PC-9 (cell line): ENCODE measurements at regions not wholly inside any gene's neighbourhood (a gene's known extent, or its start where the extent isn't known, plus 50 kb on each side); places are given as distances from the start of the nearest gene placed in this dataset.

Source experiments
- EZH2 ChIP-seq: fragments of 200-600 bp; sonication (generic); IDR thresholded peaks from 2 replicates; pipeline ENCODE4 v1.8.0; 2017; ENCODE audit warnings: antibody characterized with exemption, low read depth
- TF ChIP-seq, protein P1 (sequence below): fragments of 200-600 bp; sonication (generic); conservative IDR thresholded peaks from 2 replicates; pipeline ENCODE4 v1.6.1; 2017; ENCODE audit warnings: mixed run types, antibody characterized with exemption, mild to moderate bottlenecking, moderate library complexity

DNA sequence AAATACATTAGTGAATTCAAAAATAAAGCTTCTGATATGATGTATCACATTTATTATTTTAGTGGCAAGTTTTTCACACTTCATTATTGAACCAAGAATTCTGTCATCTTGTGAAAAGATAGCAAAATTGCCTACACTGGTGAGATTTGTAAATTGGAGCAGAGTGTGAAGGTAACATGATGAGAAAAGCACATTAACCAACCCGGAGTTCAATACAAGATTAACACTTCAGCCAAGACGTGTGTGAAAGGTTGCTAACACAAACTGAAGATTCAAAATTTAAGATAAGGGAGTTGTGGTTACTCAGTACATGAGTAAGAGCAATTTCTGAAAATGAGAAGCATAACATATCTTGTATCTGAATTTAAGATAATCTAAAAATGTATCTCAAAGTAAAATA lies 346.7 kb downstream of the PDHA2 start:
- no peak for TF ChIP-seq EZH2
- TF ChIP-seq, protein P1, sequence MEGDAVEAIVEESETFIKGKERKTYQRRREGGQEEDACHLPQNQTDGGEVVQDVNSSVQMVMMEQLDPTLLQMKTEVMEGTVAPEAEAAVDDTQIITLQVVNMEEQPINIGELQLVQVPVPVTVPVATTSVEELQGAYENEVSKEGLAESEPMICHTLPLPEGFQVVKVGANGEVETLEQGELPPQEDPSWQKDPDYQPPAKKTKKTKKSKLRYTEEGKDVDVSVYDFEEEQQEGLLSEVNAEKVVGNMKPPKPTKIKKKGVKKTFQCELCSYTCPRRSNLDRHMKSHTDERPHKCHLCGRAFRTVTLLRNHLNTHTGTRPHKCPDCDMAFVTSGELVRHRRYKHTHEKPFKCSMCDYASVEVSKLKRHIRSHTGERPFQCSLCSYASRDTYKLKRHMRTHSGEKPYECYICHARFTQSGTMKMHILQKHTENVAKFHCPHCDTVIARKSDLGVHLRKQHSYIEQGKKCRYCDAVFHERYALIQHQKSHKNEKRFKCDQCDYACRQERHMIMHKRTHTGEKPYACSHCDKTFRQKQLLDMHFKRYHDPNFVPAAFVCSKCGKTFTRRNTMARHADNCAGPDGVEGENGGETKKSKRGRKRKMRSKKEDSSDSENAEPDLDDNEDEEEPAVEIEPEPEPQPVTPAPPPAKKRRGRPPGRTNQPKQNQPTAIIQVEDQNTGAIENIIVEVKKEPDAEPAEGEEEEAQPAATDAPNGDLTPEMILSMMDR, result no peak
